C1 segment of cervical spinal cord (tissue), 14 donors: ENCODE measurements at regions not wholly inside any gene's neighbourhood (a gene's known extent, or its start where the extent isn't known, plus 50 kb on each side); places are given as distances from the start of the nearest gene placed in this dataset.

Source experiments
- DNase-seq, 14 donors: peaks; one replicate each; lab custom pipeline; 2025; lab: John Stamatoyannopoulos, UW

GRCh38 chr18:78558948-78559347 is 420.7 kb upstream of the SALL3 start:
- DNase-seq, result no peak

GRCh38 chr18:78559584-78559983 is 420.0 kb upstream of the SALL3 start:
- DNase-seq, result no peak

GRCh38 chr18:78561757-78562510 is 417.7 kb upstream of the SALL3 start:
- DNase-seq, result peak in 11 of 14 donors; percentile 12 to 74 (median 40)

DNA sequence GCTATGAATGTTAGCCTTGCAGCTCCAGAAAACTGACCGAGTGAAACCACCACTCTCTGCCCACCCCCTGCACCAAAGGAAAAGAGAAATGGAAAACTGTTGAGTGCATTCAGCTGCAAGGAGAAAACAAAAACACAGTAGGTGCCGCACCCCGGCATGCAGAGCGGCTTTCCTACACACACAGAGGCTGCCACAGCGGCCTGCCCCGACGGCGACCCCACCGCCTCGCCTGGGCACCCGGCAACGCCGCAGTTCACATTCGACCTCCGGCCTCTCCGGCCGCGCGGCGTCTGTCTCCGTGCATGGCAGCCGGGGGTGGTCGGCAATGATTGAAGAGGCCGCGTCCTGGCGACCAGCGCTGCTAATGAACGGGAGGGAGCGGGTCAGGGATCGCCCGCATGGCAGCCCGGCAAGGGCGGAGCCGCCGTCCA is 417.1 kb upstream of the SALL3 start:
- DNase-seq, result no peak

DNA sequence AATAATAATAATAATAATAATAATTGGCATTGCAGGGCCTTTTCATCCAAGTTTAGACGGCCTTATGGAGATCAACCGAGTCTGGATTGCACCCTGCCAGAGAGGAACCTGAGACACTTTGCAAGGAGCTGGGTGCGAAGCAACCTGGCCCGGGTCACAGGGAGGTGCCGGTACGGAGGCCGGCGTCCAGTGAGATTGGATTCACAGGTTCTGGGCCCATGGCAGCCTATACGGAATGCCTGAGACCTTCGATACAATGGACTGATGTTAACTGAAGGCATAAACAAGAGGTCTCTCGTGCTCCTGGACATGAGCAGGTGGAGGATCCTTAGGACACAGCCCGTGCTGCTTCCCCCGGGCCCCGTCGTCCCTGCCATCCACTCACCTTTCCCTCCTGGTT is 416.5 kb upstream of the SALL3 start:
- no peak for DNase-seq

DNA sequence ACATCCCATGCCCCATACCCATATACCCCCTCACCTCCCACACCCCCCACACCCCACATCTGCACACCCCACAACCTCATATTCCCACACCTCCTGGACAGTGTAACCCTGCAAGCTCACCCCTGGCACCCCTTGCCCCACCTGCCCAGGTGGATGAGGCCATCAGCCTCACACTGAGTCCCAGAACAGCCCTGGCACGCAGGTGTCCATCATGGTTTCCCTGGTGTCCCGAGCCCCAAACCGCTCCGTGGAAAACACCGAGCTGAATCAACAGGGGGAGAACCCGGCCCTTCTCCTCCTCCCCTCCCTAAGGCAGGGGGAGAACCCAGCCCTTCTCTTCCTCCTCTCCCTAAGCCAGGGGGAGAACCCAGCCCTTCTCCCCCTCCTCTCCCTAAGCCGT is 415.6 kb upstream of the SALL3 start:
- no peak for DNase-seq

- DNase-seq, result peak in 1 of 14 donors; percentile 23
Measured at GRCh38 chr18:78564518-78564917, 415.1 kb upstream of the SALL3 start.

DNA sequence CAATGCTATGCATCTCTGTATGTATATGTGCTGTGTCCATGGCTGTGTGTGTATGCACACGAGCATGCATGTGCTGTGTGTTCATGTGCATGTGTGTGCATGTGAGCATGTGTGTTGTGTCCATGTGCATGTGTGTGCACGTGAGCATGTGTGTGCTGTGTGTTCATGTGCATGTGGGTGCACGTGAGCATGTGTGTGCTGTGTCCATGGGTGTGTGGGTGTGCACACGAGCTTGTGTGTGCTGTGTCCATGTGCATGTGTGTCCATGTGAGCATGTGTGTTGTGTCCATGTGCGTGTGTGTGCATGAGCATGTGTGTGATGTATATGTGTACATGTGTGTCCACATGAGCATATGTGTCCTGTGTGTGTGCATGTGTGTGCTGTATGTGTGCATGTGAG is 414.4 kb upstream of the SALL3 start:
- no peak for DNase-seq

GRCh38 chr18:78566065-78566464 is 413.6 kb upstream of the SALL3 start:
- no peak for DNase-seq

DNA sequence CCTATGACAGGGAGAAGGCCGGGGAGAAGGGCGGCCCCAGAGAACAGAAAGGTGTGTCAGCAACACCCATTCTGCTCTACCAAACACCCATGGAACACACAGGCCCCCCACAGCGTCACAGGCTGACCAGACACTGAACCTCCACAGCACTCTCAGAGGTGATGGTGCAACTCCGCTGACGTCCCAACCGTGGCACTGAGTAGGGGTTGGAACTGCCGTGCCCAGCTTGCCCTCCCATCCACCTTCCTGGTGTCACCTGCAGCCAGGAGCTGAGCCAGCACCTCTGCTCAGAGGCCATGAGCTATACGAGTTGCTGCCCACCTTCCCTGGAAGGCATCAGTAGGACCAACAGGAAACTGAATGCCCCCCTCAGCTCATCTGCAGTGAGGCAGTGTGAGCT is 412.9 kb upstream of the SALL3 start:
- DNase-seq, result no peak

DNA sequence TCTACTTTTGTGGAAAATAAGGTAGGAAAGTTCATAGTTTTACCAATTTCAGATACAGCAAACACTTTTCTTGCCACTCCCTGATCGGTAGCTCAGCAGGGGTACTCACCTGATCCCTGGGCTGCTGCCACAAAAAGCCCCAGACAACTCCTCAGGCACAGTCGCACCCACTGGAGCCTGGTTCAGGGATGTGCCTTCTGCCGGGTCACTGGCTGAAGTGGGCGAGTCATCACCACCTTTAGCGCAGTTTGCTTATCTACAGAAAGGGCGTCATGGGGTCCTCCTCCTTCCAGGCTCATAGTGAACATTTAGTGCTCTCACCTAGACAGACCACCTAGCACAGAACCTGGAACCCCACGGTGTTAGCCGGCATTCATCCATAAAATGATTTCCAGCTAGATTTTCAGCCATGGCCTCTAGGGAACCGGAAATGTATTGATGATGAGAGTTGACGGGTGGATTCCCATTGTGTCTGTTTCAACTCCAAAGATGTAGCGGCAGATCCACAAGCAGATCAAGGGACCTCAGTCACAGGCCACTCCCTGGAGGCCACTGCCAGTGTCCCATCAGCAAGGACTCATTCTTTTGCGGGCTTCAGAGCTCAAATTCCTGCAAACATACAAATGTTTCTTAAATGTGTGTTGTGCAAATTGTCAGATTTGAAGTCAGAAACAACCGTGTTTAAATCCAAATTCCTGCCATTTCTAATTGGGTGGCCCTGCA is 408.4 kb upstream of the SALL3 start:
- DNase-seq, result no peak

DNA sequence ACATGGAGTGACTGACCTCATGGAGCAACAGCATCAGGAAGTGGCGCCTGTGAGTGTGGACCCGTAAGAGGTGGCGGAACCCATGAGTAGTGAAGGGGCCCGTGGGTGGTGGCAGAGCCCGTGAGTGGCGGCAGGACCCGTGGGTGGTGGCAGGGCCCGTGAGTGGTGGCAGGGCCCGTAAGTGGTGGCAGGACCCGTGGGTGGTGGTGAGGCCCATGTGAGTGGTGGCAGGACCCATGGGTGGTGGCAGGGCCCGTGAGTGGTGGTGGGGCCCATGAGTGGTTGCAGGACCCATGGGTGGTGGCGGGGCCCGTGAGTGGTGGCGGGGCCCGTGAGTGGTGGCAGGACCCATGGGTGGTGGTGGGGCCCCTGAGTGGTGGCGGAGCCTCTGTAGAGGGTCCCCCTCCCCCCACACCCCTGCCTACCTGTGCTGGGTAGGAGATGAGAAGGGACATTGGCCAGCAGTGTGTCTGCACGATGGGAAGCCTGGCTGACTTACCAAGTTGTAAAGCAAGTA is 407.7 kb upstream of the SALL3 start:
- DNase-seq, result no peak

GRCh38 chr18:78573773-78574172 is 405.8 kb upstream of the SALL3 start:
- no peak for DNase-seq

DNA sequence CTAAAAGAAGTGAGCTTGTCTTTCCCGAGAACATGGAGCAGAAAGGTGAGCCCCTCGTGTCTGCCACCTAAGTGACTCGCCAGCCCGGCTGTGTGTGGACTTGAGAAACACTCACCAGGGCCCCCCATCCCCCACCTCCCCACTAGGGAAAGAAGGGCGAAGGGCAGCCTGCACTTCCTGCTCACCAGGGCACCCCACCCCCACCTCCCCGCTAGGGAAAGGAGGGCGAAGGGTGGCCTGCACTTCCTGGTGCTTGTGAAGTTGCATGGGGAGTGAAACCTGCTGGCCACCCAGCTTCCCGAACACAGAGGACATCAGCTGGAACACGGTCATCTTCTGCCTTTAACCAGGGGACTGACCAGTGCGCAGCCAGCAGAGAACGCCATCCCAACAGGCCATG is 402.7 kb upstream of the SALL3 start:
- DNase-seq, result no peak

DNA sequence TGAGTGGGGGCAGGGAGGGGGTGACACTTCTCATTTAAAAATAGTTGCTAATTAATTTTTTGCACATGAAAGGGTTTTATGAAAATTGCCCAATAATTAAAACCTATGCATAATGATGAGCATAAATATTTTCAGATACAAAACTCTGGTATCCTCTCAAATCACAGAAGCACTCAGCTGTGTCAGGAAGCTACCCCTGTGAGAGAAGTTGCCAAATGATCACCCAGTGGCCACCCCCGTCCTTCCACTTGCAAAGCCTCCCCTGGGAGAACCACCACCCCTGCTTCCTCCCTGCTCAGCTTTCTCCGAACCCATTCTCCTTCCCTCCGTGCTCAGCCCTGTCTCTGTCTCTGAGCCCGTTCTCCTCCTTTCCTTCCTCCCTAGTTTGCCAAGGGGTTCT is 400.2 kb upstream of the SALL3 start:
- no peak for DNase-seq

- DNase-seq, result no peak
Measured at GRCh38 chr18:78579854-78580577, 399.6 kb upstream of the SALL3 start.

GRCh38 chr18:78580835-78581339 is 398.7 kb upstream of the SALL3 start:
- no peak for DNase-seq

GRCh38 chr18:78582181-78582709 is 397.4 kb upstream of the SALL3 start:
- no peak for DNase-seq

GRCh38 chr18:78582898-78583738 is 396.5 kb upstream of the SALL3 start:
- DNase-seq, result no peak

GRCh38 chr18:78583739-78584458 is 395.7 kb upstream of the SALL3 start:
- no peak for DNase-seq
